DND-41 (cell line): ENCODE measurements at regions not wholly inside any gene's neighbourhood (a gene's known extent, or its start where the extent isn't known, plus 50 kb on each side); places are given as distances from the start of the nearest gene placed in this dataset.
"Not testable (repeated sequence)": the region's sequence is repeated elsewhere in the genome, so short reads cannot be mapped to it uniquely, and the experiment has no call there.

Source experiments
- CTCF ChIP-seq: IDR thresholded peaks from 2 replicates; pipeline ENCODE4 v1.5.1; 2012; ENCODE audit warnings: borderline replicate concordance, low read length, moderate library complexity, mild to moderate bottlenecking; ENCODE audit not compliant: poor library complexity, severe bottlenecking; ENCODE audit errors: extremely low read depth
- EZH2 ChIP-seq: IDR thresholded peaks from 3 replicates; pipeline ENCODE4 v1.6.1; 2012; ENCODE audit warnings: borderline replicate concordance, low read depth, mild to moderate bottlenecking, moderate library complexity, low read length, inconsistent platforms; ENCODE audit not compliant: severe bottlenecking

- not testable (repeated sequence) for TF ChIP-seq CTCF, EZH2
These were observed 247.9 kb upstream of the PGRMC2 start for GRCh38 chr4:128535510-128535909.
